ENCODE measurements at regions not wholly inside any gene's neighbourhood (a gene's known extent, or its start where the extent isn't known, plus 50 kb on each side); places are given as distances from the start of the nearest gene placed in this dataset.
"Not testable (repeated sequence)": the region's sequence is repeated elsewhere in the genome, so short reads cannot be mapped to it uniquely, and the experiment has no call there.

- DNase-seq: no peak
Measured at GRCh38 chr16:22627043-22627442, 116.4 kb downstream of the NPIPB5 start.

- DNase-seq: no peak
Measured at GRCh38 chr16:22628994-22629393, 118.3 kb downstream of the NPIPB5 start.

GRCh38 chr16:22630242-22630641, 119.6 kb downstream of the NPIPB5 start:
- DNase-seq: no peak

GRCh38 chr16:22631264-22631663, 120.6 kb downstream of the NPIPB5 start:
- DNase-seq: no peak

- no peak for DNase-seq
Measured at GRCh38 chr16:22632606-22633005, 121.9 kb downstream of the NPIPB5 start.

GRCh38 chr16:22633280-22633679, 122.6 kb downstream of the NPIPB5 start:
- no peak for DNase-seq

- DNase-seq: no peak
Measured at GRCh38 chr16:22633799-22634198, 123.1 kb downstream of the NPIPB5 start.

- DNase-seq: no peak
Measured at GRCh38 chr16:22634954-22635353, 124.3 kb downstream of the NPIPB5 start.

- no peak for DNase-seq
Measured at GRCh38 chr16:22635357-22635761, 124.7 kb downstream of the NPIPB5 start.

GRCh38 chr16:22635801-22636200, 125.1 kb downstream of the NPIPB5 start:
- no peak for DNase-seq

GRCh38 chr16:22638393-22639206, 127.9 kb downstream of the NPIPB5 start:
- DNase-seq: no peak

GRCh38 chr16:22641131-22641628, 130.5 kb downstream of the NPIPB5 start:
- DNase-seq: no peak

- DNase-seq: no peak
Measured at GRCh38 chr16:22642416-22643088, 131.9 kb downstream of the NPIPB5 start.

GRCh38 chr16:22643203-22643602, 132.5 kb downstream of the NPIPB5 start:
- DNase-seq: not testable (repeated sequence)

- DNase-seq: no peak
Measured at GRCh38 chr16:22643886-22644285, 133.2 kb downstream of the NPIPB5 start.

GRCh38 chr16:22645868-22646267, 135.2 kb downstream of the NPIPB5 start:
- no peak for DNase-seq

GRCh38 chr16:22646948-22647556, 136.4 kb downstream of the NPIPB5 start:
- no peak for DNase-seq

GRCh38 chr16:22648141-22648540, 137.4 kb downstream of the NPIPB5 start:
- DNase-seq: no peak

- no peak for DNase-seq
Measured at GRCh38 chr16:22648941-22649340, 138.2 kb downstream of the NPIPB5 start.

GRCh38 chr16:22651111-22651817, 140.6 kb downstream of the NPIPB5 start:
- DNase-seq: not testable (repeated sequence)

GRCh38 chr16:22652463-22652845, 141.8 kb downstream of the NPIPB5 start:
- no peak for DNase-seq

- no peak for DNase-seq
Measured at GRCh38 chr16:22653876-22654275, 143.2 kb downstream of the NPIPB5 start.

- DNase-seq: not testable (repeated sequence)
Measured at GRCh38 chr16:22656573-22656972, 145.9 kb downstream of the NPIPB5 start.
